ENCODE measurements at regions not wholly inside any gene's neighbourhood (a gene's known extent, or its start where the extent isn't known, plus 50 kb on each side); places are given as distances from the start of the nearest gene placed in this dataset.

DNA sequence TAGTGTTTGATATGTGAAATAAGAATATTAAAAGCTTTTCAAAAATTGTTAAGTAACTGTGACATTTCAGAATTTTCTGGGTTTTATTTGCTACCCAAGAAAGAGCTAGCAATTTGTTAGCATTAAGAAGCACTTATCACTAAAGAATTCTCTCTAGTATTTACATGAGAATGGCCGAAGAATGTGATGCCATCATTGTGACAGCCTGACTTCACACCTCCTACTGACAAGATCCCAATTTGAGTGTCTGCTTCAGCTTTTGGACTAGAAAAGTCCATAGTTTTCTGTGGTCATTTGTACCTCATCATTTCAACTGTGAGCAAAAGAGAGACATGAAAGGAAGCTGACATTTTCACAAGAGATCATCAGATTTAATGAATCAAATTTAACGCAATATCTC lies 548.1 kb upstream of the AGTR1 start:
- no peak for TF ChIP-seq POLR2AphosphoS5 (IDR thresholded peaks at IDR 0.05; ENCODE audit: low read depth, low read length)
- no peak for TF ChIP-seq PAX5 (IDR thresholded peaks at IDR 0.05; ENCODE audit: insufficient read depth, low read length, severe bottlenecking)
- no peak for TF ChIP-seq POLR2A (IDR thresholded peaks at IDR 0.05; ENCODE audit: low read depth, low read length)
- TF ChIP-seq TAF1 (IDR thresholded peaks at IDR 0.05; ENCODE audit: low read depth, low read length): no peak

Measured in GM12891 (cell line).